MM.1S (cell line): ENCODE measurements at regions not wholly inside any gene's neighbourhood (a gene's known extent, or its start where the extent isn't known, plus 50 kb on each side); places are given as distances from the start of the nearest gene placed in this dataset.

Experiments
- EZH2 ChIP-seq: fragments of 300-600 bp; sonication (generic); optimal IDR thresholded peaks from 2 replicates; pipeline ENCODE3; 2017; ENCODE audit warnings: low read depth, mild to moderate bottlenecking, antibody characterized with exemption, low read length, mixed read lengths
- TF ChIP-seq, protein P1 (sequence below): fragments of 300-600 bp; sonication (generic); IDR thresholded peaks from 2 replicates; pipeline ENCODE4 v1.5.1; 2016; ENCODE audit warnings: antibody characterized with exemption, low read length, mixed read lengths

GRCh38 chr4:57282933-57283310, 172.7 kb upstream of the IGFBP7 start:
- TF ChIP-seq, protein P1, sequence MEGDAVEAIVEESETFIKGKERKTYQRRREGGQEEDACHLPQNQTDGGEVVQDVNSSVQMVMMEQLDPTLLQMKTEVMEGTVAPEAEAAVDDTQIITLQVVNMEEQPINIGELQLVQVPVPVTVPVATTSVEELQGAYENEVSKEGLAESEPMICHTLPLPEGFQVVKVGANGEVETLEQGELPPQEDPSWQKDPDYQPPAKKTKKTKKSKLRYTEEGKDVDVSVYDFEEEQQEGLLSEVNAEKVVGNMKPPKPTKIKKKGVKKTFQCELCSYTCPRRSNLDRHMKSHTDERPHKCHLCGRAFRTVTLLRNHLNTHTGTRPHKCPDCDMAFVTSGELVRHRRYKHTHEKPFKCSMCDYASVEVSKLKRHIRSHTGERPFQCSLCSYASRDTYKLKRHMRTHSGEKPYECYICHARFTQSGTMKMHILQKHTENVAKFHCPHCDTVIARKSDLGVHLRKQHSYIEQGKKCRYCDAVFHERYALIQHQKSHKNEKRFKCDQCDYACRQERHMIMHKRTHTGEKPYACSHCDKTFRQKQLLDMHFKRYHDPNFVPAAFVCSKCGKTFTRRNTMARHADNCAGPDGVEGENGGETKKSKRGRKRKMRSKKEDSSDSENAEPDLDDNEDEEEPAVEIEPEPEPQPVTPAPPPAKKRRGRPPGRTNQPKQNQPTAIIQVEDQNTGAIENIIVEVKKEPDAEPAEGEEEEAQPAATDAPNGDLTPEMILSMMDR: no peak
- no peak for TF ChIP-seq EZH2
